AG04449 (cell line): ENCODE measurements at regions not wholly inside any gene's neighbourhood (a gene's known extent, or its start where the extent isn't known, plus 50 kb on each side); places are given as distances from the start of the nearest gene placed in this dataset.

Source experiments
- CTCF ChIA-PET: fragments of 350-600 bp; formaldehyde crosslinking; extraction: SDS; loops from one replicate; lab custom pipeline; 2021; ENCODE audit warnings: antibody characterized with exemption; lab: Yijun Ruan, JAX
- POLR2A ChIA-PET: fragments of 400-600, 350-600 bp; formaldehyde crosslinking; extraction: SDS; loops from one replicate; lab custom pipeline; 2020; ENCODE audit warnings: antibody characterized with exemption, inconsistent platforms; lab: Yijun Ruan, JAX
- DNase-seq: peaks from one replicate; pipeline ENCODE4 v3.0.0-alpha.2; 2010; ENCODE audit warnings: low read depth, low spot score
- H3K4me3 ChIP-seq: 2 replicates; pipeline ENCODE4 v1.5.1; 2011; ENCODE audit warnings: low read depth, mild to moderate bottlenecking, control low read depth, low read length
- TF ChIP-seq, protein P1 (sequence below): IDR thresholded peaks from one replicate; pipeline ENCODE4 v1.5.1; 2011; ENCODE audit warnings: mild to moderate bottlenecking, moderate library complexity, low read length, control low read depth, inconsistent platforms; ENCODE audit not compliant: insufficient read depth; ENCODE audit errors: missing control alignments

DNA sequence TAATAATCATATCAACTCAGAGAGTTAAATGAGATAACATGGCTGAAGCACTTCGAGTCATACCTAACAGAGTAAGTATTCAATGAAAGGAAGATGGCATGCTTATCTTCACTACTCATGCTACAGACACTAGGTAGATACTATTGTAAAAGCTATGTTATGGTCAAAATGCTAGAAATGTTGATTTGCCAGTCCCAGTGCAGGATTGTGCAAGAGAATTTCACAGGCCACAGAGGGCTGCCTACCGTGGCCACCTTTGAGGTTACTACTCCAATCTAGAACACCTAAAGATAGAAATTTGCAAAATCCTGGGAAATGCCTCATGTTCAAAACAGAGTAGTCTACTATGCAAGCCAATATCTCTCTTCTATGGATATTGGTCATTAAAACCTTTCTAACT is 75.3 kb upstream of the PLEKHG7 start:
- POLR2A ChIA-PET, result no interaction called here
- CTCF ChIA-PET, result no interaction called here
- no peak overlapping the region for H3K4me3 ChIP-seq
- TF ChIP-seq, protein P1, sequence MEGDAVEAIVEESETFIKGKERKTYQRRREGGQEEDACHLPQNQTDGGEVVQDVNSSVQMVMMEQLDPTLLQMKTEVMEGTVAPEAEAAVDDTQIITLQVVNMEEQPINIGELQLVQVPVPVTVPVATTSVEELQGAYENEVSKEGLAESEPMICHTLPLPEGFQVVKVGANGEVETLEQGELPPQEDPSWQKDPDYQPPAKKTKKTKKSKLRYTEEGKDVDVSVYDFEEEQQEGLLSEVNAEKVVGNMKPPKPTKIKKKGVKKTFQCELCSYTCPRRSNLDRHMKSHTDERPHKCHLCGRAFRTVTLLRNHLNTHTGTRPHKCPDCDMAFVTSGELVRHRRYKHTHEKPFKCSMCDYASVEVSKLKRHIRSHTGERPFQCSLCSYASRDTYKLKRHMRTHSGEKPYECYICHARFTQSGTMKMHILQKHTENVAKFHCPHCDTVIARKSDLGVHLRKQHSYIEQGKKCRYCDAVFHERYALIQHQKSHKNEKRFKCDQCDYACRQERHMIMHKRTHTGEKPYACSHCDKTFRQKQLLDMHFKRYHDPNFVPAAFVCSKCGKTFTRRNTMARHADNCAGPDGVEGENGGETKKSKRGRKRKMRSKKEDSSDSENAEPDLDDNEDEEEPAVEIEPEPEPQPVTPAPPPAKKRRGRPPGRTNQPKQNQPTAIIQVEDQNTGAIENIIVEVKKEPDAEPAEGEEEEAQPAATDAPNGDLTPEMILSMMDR, result no peak
- no peak for DNase-seq

- CTCF ChIA-PET, result no interaction called here
- POLR2A ChIA-PET, result no interaction called here
- DNase-seq, result no peak
- TF ChIP-seq, protein P1, result no peak
- H3K4me3 ChIP-seq, result no peak overlapping the region
Measured at GRCh38 chr12:92625639-92626310, 77.0 kb upstream of the PLEKHG7 start.

GRCh38 chr12:92624236-92624635 is 78.6 kb upstream of the PLEKHG7 start:
- POLR2A ChIA-PET, result no interaction called here
- H3K4me3 ChIP-seq, result no peak overlapping the region
- TF ChIP-seq, protein P1, result no peak
- CTCF ChIA-PET, result interaction anchor here (0.6 to 1.6 kb wide), 3 partner anchors 9 to 1241 kb away, joined by 4 to 5 read pairs (median 4); no protein-coding TSS in a partner anchor
- DNase-seq, result no peak

- CTCF ChIA-PET, result interaction anchor here (0.6 to 1.6 kb wide), 4 partner anchors 15 to 422 kb away, joined by 3 to 5 read pairs (median 4); no protein-coding TSS in a partner anchor
- H3K4me3 ChIP-seq, result no peak overlapping the region
- TF ChIP-seq, protein P1, result no peak
- POLR2A ChIA-PET, result interaction anchor here (0.6 to 1.1 kb wide), 2 partner anchors 477 to 1268 kb away, joined by 3 read pairs; partner anchors contain the start of gene BTG1
- DNase-seq, result no peak
Measured at GRCh38 chr12:92623386-92623785, 79.4 kb upstream of the PLEKHG7 start.

GRCh38 chr12:92621833-92622232 is 81.0 kb upstream of the PLEKHG7 start:
- POLR2A ChIA-PET, result no interaction called here
- DNase-seq, result no peak

DNA sequence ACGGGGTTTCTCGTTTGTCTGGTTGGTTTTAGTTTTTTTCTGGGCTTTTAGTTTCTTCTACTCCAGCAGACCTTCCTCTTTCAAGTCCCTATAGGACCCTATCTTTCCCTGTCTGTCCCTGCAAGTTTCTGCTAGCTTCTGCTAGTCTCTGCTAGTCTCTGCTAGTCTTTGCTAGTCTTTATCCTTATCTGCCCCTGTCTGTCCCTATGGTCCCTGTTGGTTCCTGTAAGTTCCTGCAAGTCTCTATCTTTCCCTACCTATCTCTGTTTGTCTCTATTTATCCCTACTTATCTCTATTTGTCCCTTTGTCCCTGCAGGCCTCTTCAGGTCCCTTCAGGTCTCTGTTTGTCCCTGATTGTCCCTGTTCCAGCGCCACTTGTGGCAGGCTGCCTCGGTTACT is 81.5 kb upstream of the PLEKHG7 start:
- no peak for DNase-seq
- TF ChIP-seq, protein P1, result no peak
- ChIA-PET POLR2A (no interaction called here), CTCF (no interaction called here)
- H3K4me3 ChIP-seq, result no peak overlapping the region

More at GRCh38 chr12:92621833-92622232, 81.0 kb upstream of the PLEKHG7 start:
- no peak overlapping the region for H3K4me3 ChIP-seq
- TF ChIP-seq, protein P1, result no peak
- CTCF ChIA-PET, result no interaction called here
